NCI-H345 treated with DMSO at 0.1 percent for 48 hours (cell line): ENCODE measurements at regions not wholly inside any gene's neighbourhood (a gene's known extent, or its start where the extent isn't known, plus 50 kb on each side); places are given as distances from the start of the nearest gene placed in this dataset.

Source experiments
- DNase-seq: peaks from one replicate; lab custom pipeline; 2025; ENCODE audit not compliant: unreplicated experiment; lab: John Stamatoyannopoulos, UW

DNA sequence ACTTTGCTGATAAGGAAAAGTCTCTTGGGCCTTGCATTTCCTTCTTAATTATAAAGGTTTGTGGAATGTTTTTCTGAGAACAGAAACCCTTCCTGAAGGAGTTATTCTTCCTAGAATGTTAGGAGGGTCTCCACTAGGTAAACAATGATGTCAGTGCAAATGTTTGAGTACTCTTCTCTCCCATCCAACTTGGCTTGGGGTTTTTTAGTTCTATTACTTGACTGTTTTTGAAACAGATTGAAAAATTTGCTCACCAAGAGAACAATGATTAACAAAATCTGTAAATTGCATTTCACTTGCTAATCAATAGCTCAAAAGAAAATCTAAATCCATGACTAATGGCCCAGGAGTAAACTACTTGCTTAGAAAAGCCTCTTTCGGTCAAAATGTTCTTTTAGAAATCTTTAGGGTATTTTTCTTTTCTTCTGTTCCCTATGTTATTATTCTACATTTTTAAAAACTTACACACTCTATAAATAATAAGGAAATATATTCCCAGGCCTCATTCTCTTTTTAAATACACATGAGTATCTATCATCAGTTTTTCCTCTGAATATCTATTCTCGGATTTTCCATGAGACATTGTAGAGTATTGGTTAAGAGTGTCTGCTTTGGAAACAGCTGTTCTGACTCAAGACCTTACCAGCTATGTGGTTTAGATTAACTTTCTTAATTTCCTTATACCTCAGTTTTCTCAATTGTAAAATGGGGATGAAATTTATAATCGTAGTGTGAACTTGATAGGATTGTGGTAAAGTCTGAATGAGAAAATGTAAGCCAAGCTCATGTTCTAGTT, 234.2 kb upstream of the CITED2 start:
- no peak for DNase-seq

DNA sequence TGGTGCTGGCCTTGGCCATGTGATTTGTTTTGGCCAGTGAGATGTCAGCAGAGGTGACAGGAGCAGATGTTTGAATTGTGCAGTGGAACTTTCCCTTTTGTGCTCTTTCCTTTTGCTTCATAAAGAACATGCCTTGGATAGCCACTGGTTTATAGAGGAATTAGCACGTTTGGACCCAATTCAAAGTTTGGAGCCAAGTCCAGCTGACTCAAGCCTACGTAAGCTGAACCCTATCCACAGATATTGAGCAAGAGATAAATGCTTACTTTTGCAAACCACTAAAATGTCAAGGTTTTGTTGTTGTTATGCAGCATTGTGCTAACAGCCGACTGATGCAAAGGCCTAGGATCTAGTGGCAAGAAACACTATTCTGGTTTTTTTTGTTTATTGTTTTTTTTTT, 230.9 kb upstream of the CITED2 start:
- DNase-seq = no peak

- no peak for DNase-seq
Observed at GRCh38 chr6:139603581-139603980, 229.1 kb upstream of the CITED2 start.

- no peak for DNase-seq
Observed at GRCh38 chr6:139602577-139602976, 228.1 kb upstream of the CITED2 start.

GRCh38 chr6:139600919-139601475, 226.5 kb upstream of the CITED2 start:
- no peak for DNase-seq

DNA sequence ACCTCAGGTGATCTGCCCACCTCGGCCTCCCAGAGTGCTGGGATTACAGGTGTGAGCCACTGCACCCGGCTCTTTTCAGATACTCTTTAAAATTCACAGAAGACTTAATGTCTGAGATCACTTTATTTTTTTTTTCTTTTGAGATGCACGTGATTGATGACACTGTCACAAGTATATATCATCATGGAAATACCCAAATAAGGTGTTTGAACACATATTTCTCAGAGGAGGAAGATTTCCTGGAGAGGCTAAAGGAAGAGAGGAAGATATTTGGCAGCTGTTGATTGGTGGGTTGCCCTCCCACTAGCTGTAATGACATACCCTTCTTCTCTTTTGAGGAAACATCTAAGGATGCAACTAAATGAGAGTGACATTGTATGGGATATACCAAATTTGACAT, 225.9 kb upstream of the CITED2 start:
- no peak for DNase-seq

- DNase-seq = no peak
Observed at GRCh38 chr6:139597771-139598755, 223.6 kb upstream of the CITED2 start.

DNA sequence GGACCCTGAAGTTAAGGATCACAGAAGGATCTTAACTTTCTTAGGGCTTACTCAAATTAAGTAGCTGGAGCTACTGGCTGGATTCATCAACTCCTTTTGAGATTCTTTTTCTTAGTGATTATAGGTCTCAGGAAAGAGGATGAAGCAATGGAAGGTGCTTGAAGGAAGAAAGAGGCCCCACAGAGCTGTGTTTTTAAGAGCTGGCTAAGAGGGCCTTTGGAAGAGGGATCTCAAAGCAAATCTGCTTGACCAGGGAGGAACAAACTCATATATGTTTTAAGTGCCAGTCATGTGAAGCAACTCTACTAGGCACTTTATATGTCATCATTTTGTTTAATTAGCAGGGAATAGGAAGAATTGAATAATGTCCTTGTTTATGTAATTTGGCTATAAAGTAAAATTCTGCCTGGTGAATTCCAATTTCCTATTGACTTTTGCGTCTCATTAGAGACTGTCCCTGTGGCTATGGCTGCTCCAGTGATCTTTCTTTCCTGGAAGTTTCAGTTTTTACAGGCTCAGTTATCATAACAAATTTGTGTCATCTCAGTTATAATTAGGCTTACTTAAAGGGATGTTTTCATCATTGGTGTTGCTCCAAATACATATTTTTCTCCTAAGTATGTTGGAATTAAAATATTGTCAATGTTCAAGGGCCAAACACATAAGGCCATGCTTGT, 222.8 kb upstream of the CITED2 start:
- DNase-seq = no peak

DNA sequence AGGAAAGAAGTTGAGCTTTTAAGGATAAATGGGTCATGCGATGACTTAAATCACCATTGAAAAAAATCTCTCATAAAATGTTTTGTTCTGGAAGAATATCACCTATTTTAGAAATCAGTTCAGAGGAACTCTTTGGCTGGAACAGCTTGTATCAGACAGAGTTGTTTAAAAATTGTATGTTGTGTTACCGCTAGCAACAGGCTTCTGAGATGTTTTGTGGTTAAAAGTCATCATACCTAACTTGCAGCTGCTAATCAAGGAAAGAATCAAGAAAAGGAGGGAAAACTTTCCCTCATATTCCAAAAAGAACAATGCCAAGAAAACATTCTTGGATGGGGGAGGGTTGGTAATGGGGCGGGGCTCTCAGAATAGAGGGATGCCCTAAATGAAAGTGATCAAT, 220.7 kb upstream of the CITED2 start:
- DNase-seq = no peak

DNA sequence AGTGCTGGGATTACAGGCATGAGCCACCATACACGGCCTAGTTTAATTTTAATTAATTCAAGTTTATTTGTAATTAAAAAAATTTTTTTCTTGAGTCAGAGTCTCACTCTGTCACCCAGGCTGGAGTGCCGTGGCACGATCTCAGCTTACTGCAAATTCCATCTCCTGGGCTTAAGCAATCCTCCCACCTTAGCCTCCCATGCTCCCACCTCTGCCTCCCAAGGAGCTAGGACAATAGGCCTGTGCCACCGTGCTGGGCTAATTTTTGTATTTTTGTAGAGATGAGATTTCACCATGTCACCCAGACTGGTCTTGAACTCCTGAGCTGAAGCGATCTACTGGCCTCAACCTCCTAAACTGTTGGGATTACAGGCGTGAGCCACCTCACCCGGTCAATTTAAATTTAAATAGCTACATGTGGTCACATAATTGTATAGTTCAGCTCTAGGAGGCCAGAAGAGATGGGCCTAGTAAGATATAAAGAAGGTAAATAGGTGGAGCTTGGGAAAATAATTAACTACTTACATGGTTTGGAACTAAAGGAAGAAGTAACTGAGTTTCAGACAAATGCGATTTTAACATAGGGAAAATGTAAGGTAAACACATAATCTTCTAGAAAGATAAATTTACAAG, 220.0 kb upstream of the CITED2 start:
- no peak for DNase-seq

DNA sequence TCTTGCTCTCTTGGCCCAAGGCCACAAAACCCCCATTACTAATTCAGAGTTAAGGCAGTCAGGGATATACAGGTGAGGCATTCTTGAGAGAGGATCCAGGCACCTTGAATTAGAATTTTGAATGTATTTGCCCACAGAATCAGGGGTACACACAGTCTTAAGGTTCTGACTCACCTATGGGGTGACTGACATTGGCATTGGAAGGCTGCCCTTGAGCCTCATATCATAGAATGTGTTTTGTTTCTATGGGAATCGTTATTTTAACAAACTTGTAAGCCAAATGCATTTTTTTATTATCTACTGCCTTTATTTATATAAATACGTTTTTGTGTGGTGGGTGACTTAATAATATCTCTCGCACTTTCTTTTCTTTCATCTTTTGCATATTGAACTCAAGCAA, 218.6 kb upstream of the CITED2 start:
- no peak for DNase-seq

DNA sequence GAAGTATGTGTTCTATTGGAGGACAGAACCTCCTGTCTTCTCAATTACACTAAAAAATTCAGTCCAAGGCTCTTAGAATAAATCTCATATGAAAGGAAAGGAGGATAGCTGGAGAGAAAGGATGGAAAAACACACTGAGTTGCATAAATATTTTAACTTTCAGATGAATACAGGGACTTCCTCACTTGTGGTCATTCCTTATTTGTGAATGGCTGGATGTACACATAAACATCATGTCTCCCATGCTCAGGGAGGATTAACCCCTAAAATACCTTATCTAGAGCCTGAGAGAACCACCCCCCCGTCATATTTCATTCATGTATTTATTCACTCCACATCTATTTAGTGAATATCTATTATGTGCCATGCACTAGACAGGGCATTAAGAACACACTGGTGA, 217.6 kb upstream of the CITED2 start:
- DNase-seq = no peak

DNA sequence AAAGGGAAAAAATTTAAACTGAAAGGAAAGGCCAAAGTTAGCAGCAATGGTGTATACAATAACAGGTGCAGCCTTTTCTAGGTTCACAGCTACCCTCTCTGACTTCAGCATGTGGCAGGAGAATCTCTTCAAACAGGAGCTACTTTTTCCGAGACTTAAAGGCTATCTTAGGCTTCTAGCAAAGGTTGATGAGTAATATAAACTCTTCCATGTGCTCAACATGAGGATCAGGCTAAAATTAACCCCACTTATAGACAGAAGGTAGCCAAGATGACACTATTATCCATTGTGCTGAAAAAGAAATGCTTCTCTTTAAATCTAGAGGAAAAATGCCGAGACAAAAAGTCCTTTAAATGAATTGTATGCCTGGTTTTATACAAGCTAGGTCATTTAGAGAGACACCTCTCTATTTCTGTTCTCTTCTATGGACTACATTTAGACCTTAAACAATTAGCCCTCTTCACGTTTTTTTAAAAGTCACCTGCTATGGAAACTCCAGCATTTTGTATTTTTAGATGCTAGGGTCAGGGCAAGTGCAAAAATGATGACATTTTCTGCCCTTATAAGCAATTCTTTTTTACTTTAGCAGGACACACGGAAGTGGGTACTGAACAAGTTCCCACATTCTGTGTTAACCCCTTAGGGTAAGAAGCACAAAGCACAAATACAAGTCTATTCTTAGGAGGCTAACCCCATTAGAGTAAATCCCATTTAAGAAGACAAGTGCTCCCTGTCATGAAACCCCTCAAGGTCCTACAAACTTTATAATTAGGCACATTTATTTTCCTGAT, 216.8 kb upstream of the CITED2 start:
- no peak for DNase-seq

- no peak for DNase-seq
Observed at GRCh38 chr6:139590206-139590605, 215.8 kb upstream of the CITED2 start.

- peak; percentile 11 for DNase-seq
Observed at GRCh38 chr6:139588734-139589593, 214.5 kb upstream of the CITED2 start.

DNA sequence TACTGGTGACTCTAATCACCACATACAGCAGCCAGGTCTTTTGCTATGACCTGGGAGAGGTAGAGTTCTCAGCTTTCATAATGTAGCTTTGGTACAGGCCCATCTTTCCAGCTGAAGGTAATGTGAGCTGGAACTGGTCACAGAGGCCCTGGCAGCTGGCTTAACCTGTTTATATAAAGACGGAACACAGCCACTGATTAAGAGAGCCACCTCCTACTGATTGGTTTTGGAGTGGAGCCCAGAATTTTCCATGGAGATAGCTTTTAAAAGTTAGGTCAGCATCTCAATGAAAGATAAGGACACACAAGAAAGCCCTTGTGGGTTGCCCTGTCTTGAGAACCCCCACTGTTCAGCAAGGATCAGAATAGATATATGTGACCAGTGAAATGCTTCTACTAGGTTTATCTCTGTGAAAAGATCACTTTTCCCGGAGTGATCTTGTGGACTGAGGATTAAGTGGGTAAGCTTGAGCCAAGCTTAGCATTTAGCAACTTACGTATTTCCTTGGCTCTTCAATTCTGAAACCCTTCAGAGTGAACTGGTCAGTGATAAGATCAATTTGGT, 213.7 kb upstream of the CITED2 start:
- DNase-seq = peak; percentile 76

GRCh38 chr6:139587469-139587868, 213.0 kb upstream of the CITED2 start:
- DNase-seq = no peak

DNA sequence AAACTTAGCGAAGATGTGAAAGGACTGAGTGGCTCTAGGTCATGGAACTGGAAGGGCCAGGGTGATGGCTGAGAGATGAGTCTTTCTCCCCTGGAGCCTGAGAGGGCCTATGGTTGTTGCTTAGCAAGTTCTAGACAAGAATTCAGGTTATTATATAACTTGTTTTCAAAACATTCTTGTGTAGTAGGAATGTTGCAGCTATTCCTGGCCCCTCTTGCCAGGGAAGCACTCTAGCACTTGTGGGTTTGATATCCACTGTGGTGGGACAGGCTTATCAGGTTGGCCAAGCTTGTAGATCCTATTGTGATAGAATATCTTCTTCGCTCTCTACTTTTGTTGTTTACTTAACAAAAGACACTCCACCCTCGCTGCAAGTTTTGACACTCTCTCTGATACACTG, 211.8 kb upstream of the CITED2 start:
- DNase-seq = no peak

DNA sequence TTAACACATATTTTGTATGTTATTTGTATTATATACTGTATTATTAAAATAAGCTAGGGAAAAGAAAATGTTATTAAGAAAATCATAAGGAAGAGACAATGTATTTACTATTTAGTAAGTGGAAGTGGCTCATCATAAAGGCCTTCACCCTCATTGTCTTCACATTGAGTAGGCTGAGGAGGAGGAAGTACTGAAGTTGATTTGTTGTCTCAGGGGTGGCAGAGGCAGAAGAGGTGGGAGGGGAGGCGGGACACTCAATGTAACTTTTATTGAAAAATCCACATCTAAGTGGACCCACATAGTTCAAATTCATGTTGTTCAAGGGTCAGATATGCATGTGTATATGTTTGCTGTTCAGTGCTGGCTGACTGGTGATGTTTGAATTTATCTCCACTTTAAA, 210.2 kb upstream of the CITED2 start:
- no peak for DNase-seq
